IPS DF 19.7 (cell line): ENCODE measurements at regions not wholly inside any gene's neighbourhood (a gene's known extent, or its start where the extent isn't known, plus 50 kb on each side); places are given as distances from the start of the nearest gene placed in this dataset.

Source experiments
- DNase-seq: peaks from one replicate; pipeline ENCODE4 v3.0.0-alpha.2; 2013; ENCODE audit warnings: low read depth, low spot score

DNA sequence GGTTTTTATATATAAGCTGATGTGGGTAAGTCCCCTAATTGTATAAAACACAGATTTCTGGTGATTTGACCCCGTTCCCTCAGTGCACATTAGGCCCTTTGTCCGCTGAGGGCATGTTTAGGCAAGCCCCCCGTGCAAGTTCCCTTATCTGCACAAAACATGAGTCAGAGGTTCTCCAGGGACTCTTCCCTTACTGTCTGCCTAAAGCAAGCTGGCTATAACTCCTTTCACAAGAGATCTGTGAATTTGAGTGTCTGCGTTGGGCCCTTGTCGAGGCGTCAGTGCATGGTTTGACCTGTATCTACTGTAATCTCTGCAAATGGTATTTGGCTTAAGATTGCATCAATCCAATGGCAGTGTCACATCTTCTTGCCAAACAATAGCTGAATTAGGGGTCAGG lies 712.8 kb downstream of the CDH8 start:
- DNase-seq, result no peak

DNA sequence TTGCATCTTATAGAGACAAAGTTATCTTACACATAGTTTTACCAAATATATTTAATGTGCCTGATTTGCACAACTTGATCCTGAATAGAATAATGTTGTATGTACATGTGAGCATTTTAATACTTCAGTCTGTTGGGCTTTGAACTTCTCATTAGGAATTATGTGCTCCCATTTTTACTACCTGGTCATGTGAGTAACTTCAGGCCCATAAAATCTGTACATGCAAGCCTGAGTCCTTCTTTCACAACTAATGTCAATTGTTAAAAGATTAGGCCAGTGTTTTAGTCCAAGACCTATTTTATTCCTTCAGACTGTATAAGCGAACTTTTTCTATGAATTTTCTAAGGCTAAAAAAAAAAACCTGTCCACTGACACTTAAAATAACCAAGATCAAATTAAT lies 715.4 kb downstream of the CDH8 start:
- no peak for DNase-seq

DNA sequence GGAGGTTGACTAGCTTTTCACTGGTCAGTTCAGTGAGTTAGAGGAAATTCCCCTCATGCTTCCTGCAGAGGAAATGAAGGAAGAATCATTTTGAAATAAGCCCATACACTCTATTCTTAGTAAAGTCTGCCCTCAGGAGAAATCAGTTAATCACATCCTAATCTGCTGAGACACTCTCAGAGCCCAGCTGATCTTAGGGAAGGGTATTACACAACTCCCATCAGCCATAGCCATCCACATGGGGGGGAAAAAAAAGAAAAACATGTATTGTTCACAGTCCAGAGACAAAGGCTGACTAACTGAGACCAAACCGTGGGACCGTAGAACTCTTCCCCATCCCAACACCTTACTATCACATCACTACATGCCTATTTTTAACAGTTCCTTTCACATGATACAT lies 722.3 kb downstream of the CDH8 start:
- no peak for DNase-seq

DNA sequence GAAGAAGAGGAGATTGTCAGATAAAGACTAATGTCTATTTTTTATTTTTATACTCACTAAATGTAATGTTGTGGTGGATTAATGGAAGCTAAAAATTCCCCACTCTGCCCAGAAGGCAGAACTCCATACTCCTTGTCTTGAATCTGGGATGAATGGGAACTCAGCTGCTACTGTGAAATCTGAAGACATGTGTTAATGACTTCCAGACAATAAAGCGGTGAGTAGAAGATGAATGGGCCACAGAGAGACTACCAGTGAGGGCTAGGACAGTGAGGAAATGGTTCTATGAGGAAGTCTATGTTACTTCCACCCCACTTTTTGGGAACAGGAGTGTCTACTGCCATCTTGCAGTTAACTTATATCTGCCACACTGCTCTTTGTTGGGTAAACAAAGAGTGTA lies 726.9 kb downstream of the CDH8 start:
- no peak for DNase-seq

DNA sequence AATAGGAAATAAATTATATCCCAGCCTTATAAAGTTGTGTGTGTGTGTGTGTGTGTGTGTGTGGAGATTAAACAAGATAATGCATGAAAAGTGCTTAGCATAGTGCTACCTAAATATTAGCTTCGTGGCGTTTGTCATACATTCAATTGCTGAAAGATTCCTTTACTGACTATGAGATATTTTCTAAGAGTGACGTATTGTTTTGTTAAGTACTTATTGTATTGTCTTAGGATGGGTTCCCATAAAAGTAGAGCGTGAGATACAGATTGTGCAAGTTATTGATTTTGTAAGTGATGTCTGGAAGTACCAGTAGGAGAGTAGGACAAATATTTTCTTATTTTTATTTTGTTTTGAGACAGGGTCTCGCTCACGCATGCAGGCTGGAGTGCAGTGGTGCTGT lies 730.0 kb downstream of the CDH8 start:
- DNase-seq, result no peak

DNA sequence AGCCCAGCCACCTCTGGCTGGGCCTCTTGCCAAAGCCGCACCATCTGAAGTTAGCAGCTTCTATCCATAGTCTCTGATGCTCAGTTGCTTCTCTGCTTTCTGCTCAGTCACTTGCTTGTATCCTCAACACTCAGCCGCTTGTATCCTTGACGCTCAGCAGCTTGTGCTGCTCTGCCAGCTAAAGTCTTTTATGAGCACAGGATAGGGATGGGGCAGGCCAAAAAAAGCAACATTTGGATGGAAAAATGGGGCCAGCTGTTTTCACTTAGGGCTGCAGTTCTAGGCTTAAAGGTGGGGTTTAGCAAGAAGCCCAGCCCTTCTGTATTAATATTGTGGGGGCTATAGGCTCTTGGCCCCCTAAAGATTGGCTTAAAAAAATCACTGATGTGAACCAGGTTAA lies 739.4 kb downstream of the CDH8 start:
- no peak for DNase-seq

DNA sequence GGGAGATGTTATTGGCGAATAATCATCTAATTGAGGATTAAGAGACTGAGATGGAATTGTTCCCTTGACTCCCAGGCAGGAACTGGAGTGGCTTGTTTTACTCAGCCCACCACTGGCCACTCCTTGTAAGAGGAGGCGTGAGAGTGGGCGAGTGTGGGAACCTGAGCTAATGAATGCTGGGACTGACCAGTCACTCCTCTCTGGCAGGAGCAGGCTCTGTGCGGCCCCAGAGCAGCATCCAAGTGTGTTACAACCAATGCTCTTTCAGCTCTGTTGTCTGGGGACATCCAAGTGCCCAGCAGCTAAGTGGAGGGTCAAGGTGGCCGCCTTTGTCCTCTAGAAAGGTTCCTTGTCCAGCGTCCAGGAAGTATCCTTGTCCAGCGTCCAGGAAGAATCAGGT lies 739.9 kb downstream of the CDH8 start:
- DNase-seq, result no peak

DNA sequence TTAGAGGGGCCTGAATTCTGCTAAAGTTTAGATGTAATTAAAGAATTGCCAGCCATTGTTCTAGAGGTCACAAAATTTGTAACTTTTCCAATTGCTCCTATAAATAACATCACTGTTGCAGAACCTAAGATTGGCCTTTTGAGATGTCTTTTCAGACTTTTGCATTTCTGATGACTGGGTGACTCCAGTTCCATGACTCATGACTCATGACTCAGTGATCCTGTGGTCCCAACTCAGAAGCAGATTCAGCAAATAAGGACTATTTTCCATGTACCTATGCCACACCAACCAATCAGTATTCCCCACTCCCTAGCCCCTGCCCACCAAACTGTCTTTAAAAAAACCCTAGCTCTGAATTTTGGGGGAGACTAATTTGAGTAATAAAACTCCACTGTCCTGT lies 740.9 kb downstream of the CDH8 start:
- DNase-seq, result no peak

DNA sequence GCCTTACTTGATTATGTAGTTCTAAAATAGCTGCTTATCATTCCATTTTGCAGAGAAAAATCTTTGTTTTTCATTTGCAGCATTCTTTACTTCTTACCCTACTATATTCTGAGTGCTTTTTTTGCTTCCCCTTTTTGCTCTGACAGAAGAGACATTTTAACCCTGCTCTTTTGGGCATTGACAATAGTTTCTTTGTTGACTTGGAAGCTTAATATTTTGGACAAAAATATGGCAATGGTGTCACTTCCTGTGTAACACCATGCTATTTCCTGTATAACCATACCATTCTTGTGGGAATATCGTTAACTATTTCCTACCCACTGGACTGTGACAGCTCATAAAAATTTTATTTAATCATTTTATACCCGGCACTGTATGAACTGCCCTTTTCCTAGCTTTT lies 747.1 kb downstream of the CDH8 start:
- DNase-seq, result no peak

DNA sequence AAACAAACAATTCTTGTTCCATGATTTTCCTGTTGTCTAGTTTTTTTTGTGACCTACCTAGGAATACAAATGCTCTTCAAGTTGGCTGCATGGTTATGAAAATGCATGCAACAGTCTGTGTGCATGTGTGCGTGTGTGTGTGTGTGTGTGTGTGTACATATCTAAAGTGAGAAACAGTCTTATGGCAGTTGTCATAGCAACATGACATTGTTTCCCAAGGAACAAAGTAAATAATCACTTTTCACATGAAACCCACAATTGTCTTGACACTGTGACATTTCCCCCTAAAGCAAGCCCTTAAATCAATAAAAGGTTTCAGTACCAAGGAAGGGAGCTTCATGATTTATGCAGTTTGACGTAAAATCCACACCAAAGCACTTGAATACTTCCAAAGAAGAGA lies 758.4 kb downstream of the CDH8 start:
- no peak for DNase-seq

DNA sequence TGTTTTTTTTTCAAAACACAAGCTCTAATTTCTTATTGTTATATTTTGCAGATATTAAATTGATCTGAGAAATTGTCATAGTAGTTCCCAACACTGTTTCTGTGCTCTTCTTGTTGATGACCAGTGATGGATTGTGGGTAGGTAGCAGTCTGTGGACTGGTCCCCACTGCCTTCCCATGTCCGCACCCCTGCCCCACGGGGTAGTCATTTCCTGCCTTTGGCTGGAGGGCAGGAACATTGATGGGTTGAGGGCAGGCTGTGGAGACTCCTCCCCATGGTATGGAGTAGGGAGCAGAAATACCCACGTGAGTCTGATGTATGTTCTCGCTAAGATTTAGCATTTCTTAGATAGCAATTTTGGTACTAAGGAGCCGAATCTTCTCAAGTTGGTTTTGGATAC lies 762.0 kb downstream of the CDH8 start:
- DNase-seq, result no peak

DNA sequence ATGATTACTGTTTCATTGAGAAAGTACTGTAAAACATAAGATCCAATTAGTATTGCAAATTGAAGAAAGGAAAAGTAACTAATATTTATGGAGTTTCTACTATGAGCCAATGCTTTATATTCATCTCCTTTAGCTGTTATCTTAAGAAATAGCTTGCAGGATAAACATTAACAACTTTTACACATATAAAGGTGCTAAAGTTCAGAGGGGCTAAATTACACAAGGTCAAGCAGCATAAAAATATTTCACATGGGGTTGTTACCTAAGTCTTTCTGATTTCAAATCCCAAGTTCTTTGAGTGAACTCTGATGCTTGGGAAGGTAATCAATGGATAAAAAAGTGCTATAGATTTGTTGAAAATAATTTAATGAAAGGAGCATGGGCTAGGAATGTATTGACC lies 765.5 kb downstream of the CDH8 start:
- DNase-seq, result no peak

DNA sequence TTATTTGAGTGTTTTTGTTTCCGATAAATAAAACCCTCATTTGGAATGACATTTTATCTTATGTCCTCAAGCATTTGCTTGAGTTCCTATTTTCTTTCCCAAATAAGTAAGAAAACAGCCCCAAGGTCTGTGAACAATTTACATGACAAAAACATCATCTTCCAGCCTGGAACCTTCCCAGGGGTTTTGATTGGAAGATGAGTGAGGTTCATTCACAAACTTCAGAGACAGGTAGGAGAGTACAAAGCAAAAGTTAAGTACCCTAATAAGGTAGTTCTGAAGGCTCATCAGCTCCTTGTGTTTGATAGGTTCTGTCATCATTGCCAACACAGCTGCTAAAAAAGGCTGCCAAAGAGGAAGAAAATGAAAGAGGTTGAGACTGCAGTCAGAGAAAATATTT lies 772.8 kb downstream of the CDH8 start:
- DNase-seq, result peak; percentile 5

DNA sequence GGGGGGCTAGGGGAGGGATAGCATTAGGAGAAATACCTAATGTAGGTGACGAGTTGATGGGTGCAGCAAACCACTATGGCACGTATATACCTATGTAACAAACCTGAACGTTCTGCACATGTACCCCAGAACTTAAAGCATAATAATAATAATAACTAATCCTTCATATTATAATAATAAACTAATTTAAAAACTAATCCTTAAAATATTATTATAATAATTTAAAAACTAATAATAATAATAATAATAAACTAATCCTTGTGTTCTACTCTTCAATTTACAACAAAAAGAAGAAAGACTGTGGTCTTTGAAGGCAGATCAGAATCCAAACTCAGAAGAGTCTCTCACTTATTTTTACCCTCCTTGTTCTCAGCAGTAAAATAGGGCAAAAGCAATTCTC lies 774.9 kb downstream of the CDH8 start:
- DNase-seq, result no peak

DNA sequence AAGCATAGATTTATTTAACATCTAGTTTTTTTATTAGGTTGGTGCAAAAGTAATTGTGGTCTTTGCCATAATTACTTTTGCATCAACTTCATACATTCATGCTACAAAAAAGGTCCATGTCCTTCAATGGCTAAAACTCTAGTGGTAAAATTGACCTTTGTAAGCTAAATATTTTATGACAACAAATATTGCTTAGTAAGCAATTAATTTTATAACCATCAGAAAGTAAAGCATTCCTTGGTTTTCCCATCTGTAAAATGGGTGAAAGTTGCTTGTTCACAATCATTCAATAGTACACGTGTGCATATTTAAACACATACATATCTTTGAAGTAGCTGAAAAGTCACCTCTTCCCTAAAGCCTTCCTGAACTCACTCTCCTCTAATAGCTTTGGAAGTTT lies 789.6 kb downstream of the CDH8 start:
- DNase-seq, result no peak

DNA sequence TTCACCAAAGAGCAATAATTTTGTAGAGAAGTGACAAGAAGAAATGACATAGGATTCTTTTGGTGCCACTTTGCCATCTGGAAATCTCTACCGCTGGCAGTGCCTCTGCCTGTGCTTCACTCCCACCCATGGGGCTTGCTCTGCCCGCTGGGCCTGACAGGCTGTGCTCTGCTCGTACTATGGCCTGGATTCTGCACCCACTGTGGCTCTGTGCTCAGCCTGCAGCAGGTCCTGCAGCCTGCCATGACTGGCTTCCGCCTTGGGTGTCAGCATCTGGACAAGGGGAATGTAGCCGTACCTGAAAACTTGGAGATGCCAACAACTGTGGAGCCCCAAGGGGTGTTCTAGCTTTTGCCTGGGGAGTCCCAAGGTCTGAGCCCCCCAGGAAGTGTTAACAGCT lies 792.3 kb downstream of the CDH8 start:
- no peak for DNase-seq

DNA sequence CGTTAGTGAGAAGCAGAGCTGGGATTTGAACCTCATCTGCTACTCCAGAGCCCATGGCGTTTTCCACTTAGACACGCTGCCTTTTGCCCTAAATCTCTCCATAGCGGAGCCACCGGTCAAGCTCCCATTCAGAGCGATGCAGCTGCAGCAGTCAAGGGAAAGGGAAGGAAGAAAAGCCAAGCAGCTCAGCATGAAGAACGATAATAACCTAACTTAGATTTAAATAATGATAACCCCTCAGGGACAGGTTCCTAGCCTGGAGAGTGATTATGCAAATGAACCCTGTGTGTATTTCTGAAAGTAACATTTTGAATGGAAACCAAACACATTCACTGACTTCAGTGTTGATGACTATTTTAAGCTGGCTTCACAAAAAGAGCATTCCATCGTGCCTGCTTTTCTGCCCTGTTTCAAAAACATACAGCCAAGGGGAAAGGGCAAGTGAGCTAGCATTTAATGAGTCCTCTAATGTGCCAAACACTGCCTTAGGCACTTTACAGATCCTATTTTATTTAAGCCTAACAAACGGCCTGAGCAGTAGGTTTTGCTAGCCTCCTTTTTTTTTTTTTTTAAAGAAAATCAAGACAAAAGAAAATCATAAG lies 798.3 kb downstream of the CDH8 start:
- DNase-seq, result no peak

DNA sequence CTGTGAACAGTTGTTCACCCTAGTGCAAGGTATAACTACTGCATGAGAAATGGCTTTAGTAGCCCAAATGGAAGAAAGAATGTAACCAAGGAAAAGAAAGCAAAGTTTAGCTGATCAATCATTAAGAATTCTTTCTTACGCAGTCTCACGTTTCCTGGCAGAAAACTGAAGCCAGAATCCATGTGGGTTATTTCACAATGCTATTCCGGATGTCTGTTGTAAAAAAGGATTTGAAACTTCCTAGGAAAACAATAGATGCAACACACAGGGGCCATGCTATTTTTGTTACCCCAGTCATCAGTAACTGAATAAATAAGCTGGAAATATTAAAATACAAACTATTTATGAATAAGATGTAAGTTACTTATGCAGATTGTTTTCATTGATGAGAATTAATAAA lies 802.5 kb downstream of the CDH8 start:
- no peak for DNase-seq

DNA sequence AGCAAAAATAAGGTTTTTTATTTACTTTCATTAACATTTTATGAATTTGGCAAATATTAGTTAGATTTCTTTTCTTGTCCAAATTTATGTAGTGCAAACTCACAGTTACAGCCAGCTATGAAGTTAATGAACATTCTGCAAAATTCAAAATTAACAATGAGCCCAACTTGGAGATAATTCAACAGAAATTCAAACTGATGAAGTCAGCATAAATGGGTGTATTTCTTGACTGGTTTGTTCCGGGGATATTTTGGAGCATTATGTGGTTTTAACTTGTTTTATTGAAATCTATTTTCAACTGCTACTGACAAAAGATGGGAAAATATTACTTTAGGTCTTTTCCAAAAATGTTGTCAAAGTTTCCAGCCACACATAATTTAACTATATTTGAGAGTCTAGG lies 807.9 kb downstream of the CDH8 start:
- DNase-seq, result no peak

DNA sequence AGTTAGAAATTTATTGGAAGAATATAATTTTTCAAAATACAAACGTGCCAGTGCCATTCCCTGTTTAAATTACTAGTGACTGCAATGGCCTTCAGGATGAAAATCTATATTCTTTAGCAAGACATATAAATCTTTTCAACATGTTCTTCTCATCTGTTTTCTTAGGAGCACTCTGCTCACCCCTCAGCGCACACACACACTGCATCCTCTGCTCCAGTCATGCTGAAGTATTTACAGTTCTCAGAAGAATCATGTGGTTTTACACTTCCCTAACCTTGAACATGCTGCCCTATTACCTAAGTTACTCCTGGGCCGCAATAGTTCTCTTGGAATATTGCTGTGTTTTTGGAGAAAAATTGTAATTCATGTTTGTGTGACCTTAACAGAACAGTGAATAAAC lies 820.6 kb downstream of the CDH8 start:
- DNase-seq, result no peak

DNA sequence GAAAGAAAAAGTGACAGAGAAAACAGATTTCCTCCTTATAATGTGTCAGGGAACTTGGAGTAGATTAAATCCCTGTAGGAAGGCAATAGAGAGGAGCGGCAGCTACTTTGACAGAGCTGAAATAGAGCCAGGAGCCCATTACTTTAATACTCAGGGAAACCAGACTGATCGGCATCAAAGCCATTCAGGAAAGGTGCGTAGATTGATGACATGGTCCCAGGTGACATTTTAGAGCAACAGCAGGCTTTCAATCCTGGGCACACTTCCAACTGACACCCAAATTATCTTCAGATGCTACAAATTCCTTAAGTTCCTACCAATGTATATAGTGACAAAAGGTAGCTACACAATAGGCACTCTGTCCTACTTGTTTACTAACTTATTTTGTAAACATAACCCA lies 821.5 kb downstream of the CDH8 start:
- DNase-seq, result no peak

DNA sequence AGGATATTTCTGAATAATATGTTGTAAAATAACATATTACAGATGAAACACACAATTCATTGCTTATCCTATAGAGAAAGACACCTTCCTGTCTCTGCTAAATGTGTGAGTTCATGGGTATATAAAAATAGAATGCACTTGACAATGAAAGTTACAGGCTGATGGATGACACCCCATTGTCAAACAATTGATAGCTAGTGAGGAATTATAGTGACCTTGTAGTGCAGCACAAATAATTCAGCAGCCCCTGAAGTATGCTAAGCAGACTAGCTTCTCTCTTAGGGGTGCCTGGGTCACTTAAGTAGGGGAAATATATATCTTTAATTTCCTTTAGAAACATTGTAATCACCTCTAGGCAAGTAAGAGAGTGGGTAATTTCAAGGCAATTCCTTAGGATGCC lies 826.2 kb downstream of the CDH8 start:
- DNase-seq, result no peak

DNA sequence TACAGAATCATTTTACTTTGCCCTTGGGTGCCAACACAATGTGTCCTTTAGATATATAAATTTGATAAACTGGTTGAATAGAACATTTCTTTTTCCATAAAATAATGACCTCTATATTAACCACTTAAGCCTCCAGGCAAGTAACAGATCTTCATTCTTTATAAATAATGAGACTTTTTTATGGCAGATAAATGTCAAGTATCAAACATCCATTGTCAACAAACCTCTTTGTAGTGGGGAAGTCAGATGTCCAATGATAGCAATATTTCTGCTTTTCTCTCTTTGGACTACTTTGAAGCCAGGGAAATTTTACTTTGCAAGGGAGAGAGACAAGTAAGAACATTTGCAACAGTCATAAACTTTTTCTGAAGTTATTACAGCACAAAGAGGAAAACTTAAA lies 841.2 kb downstream of the CDH8 start:
- DNase-seq, result no peak

DNA sequence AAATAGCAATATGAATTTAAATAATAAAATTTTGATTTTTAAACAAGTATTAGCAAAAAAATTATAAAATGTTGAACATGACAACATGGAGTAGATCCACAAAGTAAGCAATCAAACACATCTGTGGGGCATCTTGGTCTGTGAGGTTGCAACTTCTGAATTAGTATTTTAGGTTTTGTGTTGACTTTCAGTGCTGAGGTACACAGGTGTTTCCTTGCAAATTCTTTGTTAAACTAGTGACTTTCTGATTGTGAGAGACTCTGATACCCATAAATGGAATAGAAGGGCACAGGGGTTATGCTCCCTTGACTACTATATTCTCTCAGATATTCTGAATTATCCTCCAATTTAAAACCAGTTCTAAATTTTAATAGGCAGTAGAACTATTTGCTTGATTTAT lies 841.7 kb downstream of the CDH8 start:
- DNase-seq, result no peak

DNA sequence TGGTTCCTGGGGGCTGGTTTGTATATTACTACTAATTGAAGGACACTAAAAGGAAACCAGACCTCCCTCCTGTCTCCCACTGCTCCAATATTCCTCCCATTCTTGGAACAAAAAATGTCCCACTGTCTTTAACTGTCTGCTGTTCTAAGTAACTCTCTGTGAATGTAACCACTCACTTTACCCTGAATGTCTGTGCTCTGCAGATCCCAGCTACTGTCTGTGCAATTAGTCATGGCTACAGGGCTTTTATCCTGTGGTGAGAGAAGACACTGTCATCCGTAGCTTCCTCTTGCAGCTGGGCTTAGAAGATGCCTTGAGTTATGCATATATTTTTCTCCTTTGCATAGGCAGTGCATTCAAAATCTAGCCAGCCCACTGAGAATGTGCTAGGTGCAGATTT lies 853.8 kb downstream of the CDH8 start:
- no peak for DNase-seq
